Gastroesophageal sphincter (tissue), 4 donors: ENCODE measurements at regions not wholly inside any gene's neighbourhood (a gene's known extent, or its start where the extent isn't known, plus 50 kb on each side); places are given as distances from the start of the nearest gene placed in this dataset.

Source experiments
- ATAC-seq: fragments of 150-250 bp; one replicate; pipeline ENCODE4 v1.9.1; 2016; ENCODE audit warnings: mild to moderate bottlenecking, moderate library complexity
- H3K27ac ChIP-seq, 4 donors: fragments of 200-600 bp; sonication (generic) in 3 of 4; 1 replicate in 3 of 4; 2 replicates in 1 of 4; pipeline ENCODE4 v1.5.1; 2016 to 2019
- H3K27me3 ChIP-seq: fragments of 200-600 bp; sonication (generic); one replicate; pipeline ENCODE4 v1.5.1; 2019
- H3K36me3 ChIP-seq, 2 donors: fragments of 200-600 bp; sonication (generic); one replicate each; pipeline ENCODE4 v1.5.1; 2019; ENCODE audit warnings: control low read depth in 1 of 2
- H3K4me1 ChIP-seq, 3 donors: fragments of 200-600 bp; sonication (generic); 1 replicate in 2 of 3; 2 replicates in 1 of 3; pipeline ENCODE4 v1.5.1; 2016 to 2019; ENCODE audit warnings: control low read depth in 2 of 3
- H3K4me3 ChIP-seq, 2 donors: fragments of 200-600 bp; sonication (generic); one replicate each; pipeline ENCODE4 v1.5.1; 2019; ENCODE audit warnings: mild to moderate bottlenecking in 1 of 2, moderate library complexity in 1 of 2
- H3K9me3 ChIP-seq, 3 donors: fragments of 200-600 bp; sonication (generic); one replicate each; pipeline ENCODE4 v1.5.1; 2017 to 2019; ENCODE audit warnings: control low read depth in 2 of 3
- CTCF ChIP-seq, 4 experiments: fragments of 200-600 bp in 2 of 4; fragments of 450-650 bp in 2 of 4; sonication (generic) in 1 of 4; IDR thresholded peaks; one replicate each; pipeline ENCODE4 v1.5.1; 2017 to 2019; ENCODE audit warnings: antibody characterized with exemption in 4 of 4, mild to moderate bottlenecking in 2 of 4, moderate library complexity in 2 of 4
- EP300 ChIP-seq: sonication (generic); formaldehyde crosslinking; IDR thresholded peaks from one replicate; pipeline ENCODE4 v1.6.1; 2017; ENCODE audit warnings: antibody characterized with exemption, mild to moderate bottlenecking
- POLR2A ChIP-seq, 2 donors: fragments of 450-650 bp; IDR thresholded peaks; one replicate each; pipeline ENCODE4 v1.6.1; 2017; ENCODE audit warnings: antibody characterized with exemption in 2 of 2, mild to moderate bottlenecking in 2 of 2, moderate library complexity in 1 of 2
- POLR2AphosphoS5 ChIP-seq: sonication (generic); formaldehyde crosslinking; IDR thresholded peaks from one replicate; pipeline ENCODE4 v1.6.1; 2017; ENCODE audit warnings: antibody characterized with exemption
- WGBS, 2 donors: methylation state at CpG; one replicate each; pipeline ENCODE4 v1.1.5; 2018; ENCODE audit warnings: low coverage in 1 of 2; 5-methylcytosine and 5-hydroxymethylcytosine counted together

GRCh38 chr1:34597877-34598514 lies 156.9 kb upstream of the GJB5 start:
- Histone ChIP-seq H3K36me3 (no peaks in the 10 kb centered on the region), H3K27me3 (peaks cover 47% of the 10 kb centered on the region), H3K27ac (no peak overlapping the region), H3K4me1 (no peaks in the 10 kb centered on the region), H3K4me3 (no peak overlapping the region), H3K9me3 (no peaks in the 10 kb centered on the region)
- no peak for TF ChIP-seq POLR2AphosphoS5
- TF ChIP-seq CTCF (IDR thresholded peaks at IDR 0.05): peak in 2 of 4 experiments; percentile 11 to 58
- TF ChIP-seq EP300: no peak
- no peak for TF ChIP-seq POLR2A (IDR thresholded peaks at IDR 0.05)
- ATAC-seq: no peak
- WGBS, 2 donors: 4 to 24% methylated on average over 3 to 5 of the region's 5 CpGs

- H3K36me3 ChIP-seq: no peaks in the 10 kb centered on the region
- WGBS, 2 donors: 13 to 50% methylated on average over 4 to 6 of the region's 6 CpGs
- no peak overlapping the region for H3K4me3 ChIP-seq
- H3K4me1 ChIP-seq: no peaks in the 10 kb centered on the region
- no peak for TF ChIP-seq POLR2AphosphoS5
- no peak for TF ChIP-seq EP300
- no peak for TF ChIP-seq CTCF (IDR thresholded peaks at IDR 0.05)
- no peak for TF ChIP-seq POLR2A (IDR thresholded peaks at IDR 0.05)
- peaks cover 56% of the 10 kb centered on the region for H3K27me3 ChIP-seq
- H3K9me3 ChIP-seq: no peaks in the 10 kb centered on the region
- no peak for ATAC-seq
- H3K27ac ChIP-seq: no peak overlapping the region
These were observed 151.9 kb upstream of the GJB5 start for GRCh38 chr1:34602907-34603306.

GRCh38 chr1:34603594-34603993 lies 151.3 kb upstream of the GJB5 start:
- H3K36me3 ChIP-seq: no peaks in the 10 kb centered on the region
- ATAC-seq: no peak
- WGBS, 2 donors: 38 to 67% methylated on average over 2 of the region's 2 CpGs
- no peak overlapping the region for H3K27ac ChIP-seq
- no peaks in the 10 kb centered on the region for H3K4me1 ChIP-seq
- TF ChIP-seq CTCF (IDR thresholded peaks at IDR 0.05): no peak
- no peak for TF ChIP-seq EP300
- no peak for TF ChIP-seq POLR2AphosphoS5
- TF ChIP-seq POLR2A (IDR thresholded peaks at IDR 0.05): no peak
- H3K9me3 ChIP-seq: no peaks in the 10 kb centered on the region
- H3K27me3 ChIP-seq: peaks cover 56% of the 10 kb centered on the region
- H3K4me3 ChIP-seq: no peak overlapping the region

- Histone ChIP-seq H3K27ac (no peak overlapping the region), H3K36me3 (no peaks in the 10 kb centered on the region), H3K27me3 (peaks cover 42% of the 10 kb centered on the region), H3K9me3 (no peaks in the 10 kb centered on the region), H3K4me1 (no peaks in the 10 kb centered on the region), H3K4me3 (no peak overlapping the region)
- TF ChIP-seq EP300: no peak
- no peak for TF ChIP-seq POLR2AphosphoS5
- no peak for TF ChIP-seq POLR2A (IDR thresholded peaks at IDR 0.05)
- no peak for TF ChIP-seq CTCF (IDR thresholded peaks at IDR 0.05)
- no peak for ATAC-seq
- WGBS, 2 donors: 82 to 84% methylated on average over 2 to 5 of the region's 5 CpGs
These were observed 148.3 kb upstream of the GJB5 start for GRCh38 chr1:34606504-34606903.

GRCh38 chr1:34610063-34610462 lies 144.8 kb upstream of the GJB5 start:
- WGBS, 2 donors: 51% methylated on average over 2 of the region's 2 CpGs; no CpG with 5 or more reads in 1 of the 2 donors
- TF ChIP-seq EP300 (no peak), POLR2A (IDR thresholded peaks at IDR 0.05) (no peak), CTCF (IDR thresholded peaks at IDR 0.05) (no peak), POLR2AphosphoS5 (no peak)
- no peak for ATAC-seq

More at GRCh38 chr1:34610063-34610462, 144.8 kb upstream of the GJB5 start:
- Histone ChIP-seq H3K27ac (no peak overlapping the region), H3K36me3 (no peaks in the 10 kb centered on the region), H3K4me3 (no peak overlapping the region), H3K9me3 (no peaks in the 10 kb centered on the region), H3K27me3 (peaks cover 45% of the 10 kb centered on the region), H3K4me1 (no peaks in the 10 kb centered on the region)
